A673 (cell line): ENCODE measurements at regions not wholly inside any gene's neighbourhood (a gene's known extent, or its start where the extent isn't known, plus 50 kb on each side); places are given as distances from the start of the nearest gene placed in this dataset.

Source experiments
- CTCF ChIP-seq: fragments of 300-800, 200-600 bp; sonication (generic); conservative IDR thresholded peaks from 2 replicates; pipeline ENCODE4 v1.5.1; 2017; ENCODE audit warnings: low read depth, mild to moderate bottlenecking, antibody characterized with exemption, low read length, moderate library complexity, mixed read lengths
- EZH2 ChIP-seq: fragments of 200-600 bp; sonication (generic); IDR thresholded peaks from 2 replicates; pipeline ENCODE4 v1.6.1; 2017; ENCODE audit warnings: borderline replicate concordance, low read depth, mild to moderate bottlenecking, mixed read lengths, antibody characterized with exemption, low read length; ENCODE audit not compliant: poor library complexity, severe bottlenecking

GRCh38 chr10:31101123-31101522, 69.5 kb upstream of the ZNF438 start:
- TF ChIP-seq CTCF (no peak), EZH2 (no peak)
